ENCODE measurements at regions not wholly inside any gene's neighbourhood (a gene's known extent, or its start where the extent isn't known, plus 50 kb on each side); places are given as distances from the start of the nearest gene placed in this dataset.

- no peak for TF ChIP-seq REST (IDR thresholded peaks at IDR 0.05; ENCODE audit: unreplicated experiment)
- TF ChIP-seq CTCF (conservative IDR thresholded peaks at IDR 0.05; ENCODE audit: low read depth in 2 of 2): no peak
- no peak for TF ChIP-seq EZH2 (IDR thresholded peaks at IDR 0.05; ENCODE audit: low read depth, unreplicated experiment)
- no peak for TF ChIP-seq JUNB (IDR thresholded peaks at IDR 0.05; ENCODE audit: unreplicated experiment)
- TF ChIP-seq ZNF331 (CRISPR knock-in tag; IDR thresholded peaks at IDR 0.05; ENCODE audit: low read depth): no peak
- TF ChIP-seq POLR2AphosphoS5 (IDR thresholded peaks at IDR 0.05; ENCODE audit: low read depth): no peak
- TF ChIP-seq EZH2phosphoT487 (IDR thresholded peaks at IDR 0.05; ENCODE audit: unreplicated experiment): no peak
- no peak for TF ChIP-seq CREB1 (CRISPR knock-in tag; IDR thresholded peaks at IDR 0.05; ENCODE audit: low read depth)
Observed at GRCh38 chr4:94006932-94007331, 178.4 kb downstream of the ATOH1 start.

Measured in GM23338 (cell line).